ENCODE measurements at regions not wholly inside any gene's neighbourhood (a gene's known extent, or its start where the extent isn't known, plus 50 kb on each side); places are given as distances from the start of the nearest gene placed in this dataset.

- no TSS peak for BruUV-seq (replicated peaks)
- ATAC-seq (no peak), DNase-seq (ENCODE audit: low read depth, low spot score) (no peak)
- ChIA-PET CTCF (no interaction called here), RAD21 (ENCODE audit: low non-redundant PET in 1 of 2, low total read pairs in 2 of 2, uncharacterized antibody in 2 of 2, unreplicated experiment in 2 of 2) (no interaction called here), POLR2A (no interaction called here)
- H3K36me3 ChIP-seq (ENCODE audit: control insufficient read depth in 1 of 2, insufficient read depth in 2 of 2, low read length in 2 of 2): no peaks in the 10 kb centered on the region
- no peaks in the 10 kb centered on the region for H3K9me2 ChIP-seq (ENCODE audit: insufficient read depth)
- no peaks in the 10 kb centered on the region for H3K9me3 ChIP-seq (ENCODE audit: control insufficient read depth in 1 of 2, insufficient read depth in 1 of 2, low read depth in 1 of 2, low read length in 2 of 2)
- no peak overlapping the region for H3K9ac ChIP-seq (ENCODE audit: low read length)
- intact Hi-C loops (cut with micrococcal nuclease): no loop called here
- H2AFZ ChIP-seq (ENCODE audit: low read depth, low read length, poor library complexity, severe bottlenecking): no peak overlapping the region
- H3K27ac ChIP-seq (ENCODE audit: low read depth, low read length): no peak overlapping the region
- no peaks in the 10 kb centered on the region for H3K79me2 ChIP-seq (ENCODE audit: insufficient read depth, low read length)
- H3K4me2 ChIP-seq (ENCODE audit: low read length): no peak overlapping the region
- no peak overlapping the region for H3K4me3 ChIP-seq (replicated peaks in 1 of 2; ENCODE audit: low read depth in 1 of 2, low read length in 2 of 2)
- H4K20me1 ChIP-seq (ENCODE audit: insufficient read depth): no peaks in the 10 kb centered on the region
- H3K4me1 ChIP-seq (ENCODE audit: control insufficient read depth in 1 of 2, insufficient read depth in 2 of 2, low read length in 2 of 2): no peaks in the 10 kb centered on the region
- H3K27me3 ChIP-seq (ENCODE audit: insufficient read depth, low read length): no peaks in the 10 kb centered on the region
- TF ChIP-seq ZBTB33 (IDR thresholded peaks at IDR 0.05; ENCODE audit: extremely low read depth, insufficient replicate concordance, low read length) (no peak), TCF7L2 (IDR thresholded peaks at IDR 0.05; ENCODE audit: borderline replicate concordance, extremely low read depth, insufficient read depth, insufficient read length) (no peak), CEBPB (IDR thresholded peaks at IDR 0.05; ENCODE audit: low read depth) (no peak), POLR2A (IDR thresholded peaks at IDR 0.05; ENCODE audit: borderline replicate concordance, extremely low read depth, insufficient read depth, insufficient read length) (no peak), ZFX (IDR thresholded peaks at IDR 0.05) (no peak), EGR1 (IDR thresholded peaks at IDR 0.05; ENCODE audit: low read depth) (no peak), CBX3 (IDR thresholded peaks at IDR 0.05; ENCODE audit: low read depth) (no peak), ATF3 (IDR thresholded peaks at IDR 0.05) (no peak), JUND (IDR thresholded peaks at IDR 0.05) (no peak), YY1 (IDR thresholded peaks at IDR 0.05; ENCODE audit: extremely low read depth, insufficient replicate concordance, low read depth, low read length) (no peak), ELF1 (IDR thresholded peaks at IDR 0.05; ENCODE audit: borderline replicate concordance, low read depth) (no peak), SRF (IDR thresholded peaks at IDR 0.05; ENCODE audit: low read depth) (no peak), EZH2 (IDR thresholded peaks at IDR 0.05) (no peak), SP1 (IDR thresholded peaks at IDR 0.05; ENCODE audit: low read depth) (no peak), SIN3A (IDR thresholded peaks at IDR 0.05; ENCODE audit: low read depth) (no peak), EZH2phosphoT487 (IDR thresholded peaks at IDR 0.05; ENCODE audit: borderline replicate concordance) (no peak), FOSL1 (IDR thresholded peaks at IDR 0.05; ENCODE audit: low read depth) (no peak), CTCF (IDR thresholded peaks at IDR 0.05 in 2 of 3, conservative IDR thresholded peaks at IDR 0.05 in 1 of 3; ENCODE audit: borderline replicate concordance in 1 of 3, insufficient read depth in 1 of 3, low read depth in 2 of 3, low read length in 2 of 3) (no peak), POLR2AphosphoS5 (IDR thresholded peaks at IDR 0.05; ENCODE audit: low read depth, low read length) (no peak), REST (IDR thresholded peaks at IDR 0.05; ENCODE audit: low read depth) (no peak)
Observed at GRCh38 chr3:153628591-153628990, 466.6 kb downstream of the RAP2B start.

Measured in HCT116 (cell line).